ENCODE measurements at regions not wholly inside any gene's neighbourhood (a gene's known extent, or its start where the extent isn't known, plus 50 kb on each side); places are given as distances from the start of the nearest gene placed in this dataset.
"Not testable (repeated sequence)": the region's sequence is repeated elsewhere in the genome, so short reads cannot be mapped to it uniquely, and the experiment has no call there.

- Histone ChIP-seq H2AFZ (ENCODE audit: low read length) (no peak overlapping the region), H3K4me2 (ENCODE audit: low read length) (no peak overlapping the region), H4K20me1 (ENCODE audit: low read length) (no peaks in the 10 kb centered on the region), H3K27me3 (ENCODE audit: low read length) (no peaks in the 10 kb centered on the region), H3K9me3 (ENCODE audit: low read length) (no peaks in the 10 kb centered on the region), H3K9ac (ENCODE audit: low read length) (no peak overlapping the region), H3K79me2 (ENCODE audit: low read length) (no peaks in the 10 kb centered on the region), H3K27ac (ENCODE audit: low read length) (no peak overlapping the region), H3K36me3 (ENCODE audit: low read depth, low read length) (no peaks in the 10 kb centered on the region), H3K4me1 (ENCODE audit: insufficient read depth, low read length) (peaks cover 22% of the 10 kb centered on the region), H3K9me2 (replicated peaks; ENCODE audit: low read length) (no peaks in the 10 kb centered on the region), H3F3A (ENCODE audit: low read length, unreplicated experiment) (no peaks in the 10 kb centered on the region), H3K4me3 (ENCODE audit: low read length) (no peak overlapping the region)
- ChIA-PET POLR2A (ENCODE audit: unreplicated experiment) (no interaction called here), CTCF (no interaction called here)
- no peak for TF ChIP-seq EZH2 (IDR thresholded peaks at IDR 0.05; ENCODE audit: low read length, unreplicated experiment)
- TF ChIP-seq EZH2phosphoT487 (IDR thresholded peaks at IDR 0.05; ENCODE audit: borderline replicate concordance, low read length) = no peak
- TF ChIP-seq CTCF (conservative IDR thresholded peaks at IDR 0.05; ENCODE audit: low read depth, low read length) = no peak
- ATAC-seq = no peak
- intact Hi-C loops (cut with micrococcal nuclease) = no loop called here
- BruUV-seq (replicated peaks) = no TSS peak
- DNase-seq = no peak
These were observed 353.9 kb upstream of the PKN2 start for GRCh38 chr1:88330201-88330600.

GRCh38 chr1:88333086-88333695, 350.9 kb upstream of the PKN2 start:
- Histone ChIP-seq H3K4me3 (ENCODE audit: low read length) (no peak overlapping the region), H3F3A (ENCODE audit: low read length, unreplicated experiment) (no peaks in the 10 kb centered on the region), H3K4me1 (ENCODE audit: insufficient read depth, low read length) (peaks cover 9% of the 10 kb centered on the region), H4K20me1 (ENCODE audit: low read length) (no peaks in the 10 kb centered on the region), H3K27me3 (ENCODE audit: low read length) (no peaks in the 10 kb centered on the region), H3K4me2 (ENCODE audit: low read length) (no peak overlapping the region), H3K36me3 (ENCODE audit: low read depth, low read length) (no peaks in the 10 kb centered on the region), H3K79me2 (ENCODE audit: low read length) (no peaks in the 10 kb centered on the region), H3K9me2 (replicated peaks; ENCODE audit: low read length) (no peaks in the 10 kb centered on the region), H2AFZ (ENCODE audit: low read length) (no peak overlapping the region), H3K9ac (ENCODE audit: low read length) (no peak overlapping the region), H3K27ac (ENCODE audit: low read length) (no peak overlapping the region), H3K9me3 (ENCODE audit: low read length) (no peaks in the 10 kb centered on the region)
- no TSS peak for BruUV-seq (replicated peaks)
- DNase-seq = no peak
- CTCF ChIA-PET = no interaction called here
- POLR2A ChIA-PET (ENCODE audit: unreplicated experiment) = no interaction called here
- intact Hi-C loops (cut with micrococcal nuclease) = no loop called here
- TF ChIP-seq EZH2 (IDR thresholded peaks at IDR 0.05; ENCODE audit: low read length, unreplicated experiment) = no peak
- TF ChIP-seq EZH2phosphoT487 (IDR thresholded peaks at IDR 0.05; ENCODE audit: borderline replicate concordance, low read length) = no peak
- TF ChIP-seq CTCF (conservative IDR thresholded peaks at IDR 0.05; ENCODE audit: low read depth, low read length) = no peak
- no peak for ATAC-seq

DNA sequence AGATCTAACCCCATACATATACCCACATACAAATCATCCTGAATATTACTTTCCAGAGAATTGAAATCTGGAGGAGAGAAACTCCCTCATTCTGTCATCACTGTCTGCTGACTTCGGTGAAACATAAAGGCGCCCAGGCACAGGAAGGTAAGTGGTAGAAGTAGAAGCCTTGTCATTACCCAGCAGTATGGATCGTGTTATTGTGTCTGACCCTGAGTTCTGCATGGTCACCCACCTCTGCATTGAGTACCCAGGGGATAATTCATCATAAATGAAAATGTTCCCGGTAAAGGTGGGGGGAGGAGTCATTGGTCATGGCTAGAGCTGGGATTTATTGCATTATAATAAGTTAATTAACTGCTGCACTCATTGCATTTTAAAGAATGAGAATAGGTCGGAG, 342.6 kb upstream of the PKN2 start:
- Histone ChIP-seq H3K4me2 (ENCODE audit: low read length) (no peak overlapping the region), H4K20me1 (ENCODE audit: low read length) (no peaks in the 10 kb centered on the region), H3K9me2 (replicated peaks; ENCODE audit: low read length) (no peaks in the 10 kb centered on the region), H3K9ac (ENCODE audit: low read length) (no peak overlapping the region), H3K27me3 (ENCODE audit: low read length) (no peaks in the 10 kb centered on the region), H3K36me3 (ENCODE audit: low read depth, low read length) (no peaks in the 10 kb centered on the region), H3F3A (ENCODE audit: low read length, unreplicated experiment) (no peaks in the 10 kb centered on the region), H3K4me3 (ENCODE audit: low read length) (no peak overlapping the region), H3K27ac (ENCODE audit: low read length) (no peak overlapping the region), H3K9me3 (ENCODE audit: low read length) (no peaks in the 10 kb centered on the region), H3K4me1 (ENCODE audit: insufficient read depth, low read length) (no peaks in the 10 kb centered on the region), H3K79me2 (ENCODE audit: low read length) (no peaks in the 10 kb centered on the region), H2AFZ (ENCODE audit: low read length) (no peak overlapping the region)
- no peak for DNase-seq
- intact Hi-C loops (cut with micrococcal nuclease) = no loop called here
- ChIA-PET CTCF (no interaction called here), POLR2A (ENCODE audit: unreplicated experiment) (no interaction called here)
- TF ChIP-seq EZH2 (IDR thresholded peaks at IDR 0.05; ENCODE audit: low read length, unreplicated experiment) = no peak
- TF ChIP-seq CTCF (conservative IDR thresholded peaks at IDR 0.05; ENCODE audit: low read depth, low read length) = no peak
- TF ChIP-seq EZH2phosphoT487 (IDR thresholded peaks at IDR 0.05; ENCODE audit: borderline replicate concordance, low read length) = no peak
- BruUV-seq (replicated peaks) = no TSS peak
- ATAC-seq = no peak

DNA sequence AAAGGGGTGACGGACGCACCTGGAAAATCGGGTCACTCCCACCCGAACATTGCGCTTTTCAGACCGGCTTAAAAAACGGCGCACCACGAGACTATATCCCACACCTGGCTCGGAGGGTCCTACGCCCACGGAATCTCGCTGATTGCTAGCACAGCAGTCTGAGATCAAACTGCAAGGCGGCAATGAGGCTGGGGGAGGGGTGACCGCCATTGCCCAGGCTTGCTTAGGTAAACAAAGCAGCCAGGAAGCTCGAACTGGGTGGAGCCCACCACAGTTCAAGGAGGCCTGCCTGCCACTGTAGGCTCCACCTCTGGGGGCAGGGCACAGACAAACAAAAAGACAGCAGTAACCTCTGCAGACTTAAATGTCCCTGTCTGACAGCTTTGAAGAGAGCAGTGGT, 342.0 kb upstream of the PKN2 start:
- BruUV-seq (replicated peaks); H3K4me3 ChIP-seq (ENCODE audit: low read length); POLR2A ChIA-PET (ENCODE audit: unreplicated experiment); H2AFZ ChIP-seq (ENCODE audit: low read length); DNase-seq; CTCF ChIA-PET; intact Hi-C loops (cut with micrococcal nuclease); H3K9me3 ChIP-seq (ENCODE audit: low read length); H3K9ac ChIP-seq (ENCODE audit: low read length); H3K27ac ChIP-seq (ENCODE audit: low read length); H3K4me1 ChIP-seq (ENCODE audit: insufficient read depth, low read length); H4K20me1 ChIP-seq (ENCODE audit: low read length); ATAC-seq; H3K27me3 ChIP-seq (ENCODE audit: low read length); H3K4me2 ChIP-seq (ENCODE audit: low read length); H3K9me2 ChIP-seq (replicated peaks; ENCODE audit: low read length); H3F3A ChIP-seq (ENCODE audit: low read length, unreplicated experiment); H3K79me2 ChIP-seq (ENCODE audit: low read length); H3K36me3 ChIP-seq (ENCODE audit: low read depth, low read length): not testable (repeated sequence)

Data from PC-3 (cell line).